ENCODE measurements at regions not wholly inside any gene's neighbourhood (a gene's known extent, or its start where the extent isn't known, plus 50 kb on each side); places are given as distances from the start of the nearest gene placed in this dataset.

DNA sequence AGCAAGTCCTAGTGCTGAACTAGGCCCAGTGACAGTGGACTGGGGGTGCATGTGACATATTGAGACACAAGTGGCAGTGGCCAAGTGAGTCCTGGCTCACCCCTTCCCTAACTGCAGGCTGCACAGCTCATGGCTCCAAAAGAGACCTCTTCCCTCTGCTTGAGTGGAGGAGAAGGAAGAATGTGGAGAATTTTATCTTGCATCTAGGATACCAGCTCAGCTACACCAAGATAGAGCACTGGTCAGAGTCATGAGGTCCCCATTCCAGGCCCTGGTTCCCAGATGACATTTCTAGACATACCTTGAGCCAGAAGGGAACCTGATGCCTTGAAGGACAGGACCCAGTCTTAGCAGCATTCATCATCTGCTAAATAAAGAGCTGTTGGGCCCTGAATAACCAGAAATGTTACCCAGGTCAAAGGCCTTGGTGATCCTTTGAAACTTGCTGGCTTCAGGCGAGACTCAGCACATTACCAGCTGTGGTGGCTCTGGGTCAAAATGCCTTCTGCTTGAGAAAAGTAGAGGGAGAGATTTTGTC is 114.5 kb downstream of the CDC14C start:
- TF ChIP-seq POLR2AphosphoS5 (IDR thresholded peaks at IDR 0.05; ENCODE audit: borderline replicate concordance, low read depth, low read length) (no peak), EZH2 (IDR thresholded peaks at IDR 0.05) (no peak)
